HT1080 (cell line): ENCODE measurements at regions not wholly inside any gene's neighbourhood (a gene's known extent, or its start where the extent isn't known, plus 50 kb on each side); places are given as distances from the start of the nearest gene placed in this dataset.

Experiments
- DNase-seq: peaks from one replicate; pipeline ENCODE4 v3.0.0-alpha.2; 2015; ENCODE audit warnings: low read depth

- no peak for DNase-seq
Measured at GRCh38 chr6:164122109-164122508, 707.6 kb downstream of the QKI start.

- no peak for DNase-seq
Measured at GRCh38 chr6:164121527-164121926, 707.0 kb downstream of the QKI start.

GRCh38 chr6:164114651-164115050 is 700.1 kb downstream of the QKI start:
- no peak for DNase-seq

GRCh38 chr6:164114051-164114450 is 699.5 kb downstream of the QKI start:
- DNase-seq, result no peak

- no peak for DNase-seq
Measured at GRCh38 chr6:164113637-164114036, 699.1 kb downstream of the QKI start.

GRCh38 chr6:164109770-164110140 is 695.2 kb downstream of the QKI start:
- no peak for DNase-seq

- DNase-seq, result peak; percentile 77
Measured at GRCh38 chr6:164108869-164109769, 694.6 kb downstream of the QKI start.

- no peak for DNase-seq
Measured at GRCh38 chr6:164108092-164108491, 693.6 kb downstream of the QKI start.

- no peak for DNase-seq
Measured at GRCh38 chr6:164107297-164107995, 692.9 kb downstream of the QKI start.

- peak; percentile 32 for DNase-seq
Measured at GRCh38 chr6:164106345-164106769, 691.8 kb downstream of the QKI start.

- DNase-seq, result no peak
Measured at GRCh38 chr6:164105705-164106104, 691.2 kb downstream of the QKI start.

GRCh38 chr6:164104432-164104831 is 689.9 kb downstream of the QKI start:
- no peak for DNase-seq

- no peak for DNase-seq
Measured at GRCh38 chr6:164102693-164103092, 688.2 kb downstream of the QKI start.

- DNase-seq, result no peak
Measured at GRCh38 chr6:164101859-164102258, 687.3 kb downstream of the QKI start.

- DNase-seq, result no peak
Measured at GRCh38 chr6:164099269-164099865, 684.8 kb downstream of the QKI start.

- DNase-seq, result no peak
Measured at GRCh38 chr6:164098857-164099267, 684.3 kb downstream of the QKI start.

GRCh38 chr6:164097551-164098398 is 683.3 kb downstream of the QKI start:
- DNase-seq, result peak; percentile 79

- no peak for DNase-seq
Measured at GRCh38 chr6:164097056-164097455, 682.5 kb downstream of the QKI start.

- no peak for DNase-seq
Measured at GRCh38 chr6:164095056-164095455, 680.5 kb downstream of the QKI start.

GRCh38 chr6:164087870-164088269 is 673.4 kb downstream of the QKI start:
- DNase-seq, result no peak

- no peak for DNase-seq
Measured at GRCh38 chr6:164087211-164087610, 672.7 kb downstream of the QKI start.
